Transverse colon (tissue), 4 donors: ENCODE measurements at regions not wholly inside any gene's neighbourhood (a gene's known extent, or its start where the extent isn't known, plus 50 kb on each side); places are given as distances from the start of the nearest gene placed in this dataset.

Experiments
- CTCF ChIP-seq, 5 experiments: fragments of 200-600 bp in 3 of 5; fragments of 450-650 bp in 2 of 5; sonication (generic) in 3 of 5; IDR thresholded peaks; 1 replicate in 2 of 5; 2 replicates in 3 of 5; pipeline ENCODE4 v1.5.1; 2016 to 2017; ENCODE audit warnings: antibody characterized with exemption in 5 of 5, inconsistent platforms in 3 of 5, mild to moderate bottlenecking in 2 of 5, moderate library complexity in 1 of 5
- EP300 ChIP-seq: sonication (generic); formaldehyde crosslinking; IDR thresholded peaks from one replicate; pipeline ENCODE4 v1.6.1; 2017; ENCODE audit warnings: antibody characterized with exemption, low read depth
- POLR2AphosphoS5 ChIP-seq, 3 donors: sonication (generic); formaldehyde crosslinking; IDR thresholded peaks; one replicate each; pipeline ENCODE4 v1.6.1; 2016; ENCODE audit warnings: antibody characterized with exemption in 3 of 3

- no peak for TF ChIP-seq CTCF (IDR thresholded peaks at IDR 0.05)
- TF ChIP-seq EP300, result no peak
- no peak for TF ChIP-seq POLR2AphosphoS5 (IDR thresholded peaks at IDR 0.05)
These were observed 59.7 kb downstream of the SCG2 start for GRCh38 chr2:223542501-223542900.
